ENCODE measurements at regions not wholly inside any gene's neighbourhood (a gene's known extent, or its start where the extent isn't known, plus 50 kb on each side); places are given as distances from the start of the nearest gene placed in this dataset.

DNA sequence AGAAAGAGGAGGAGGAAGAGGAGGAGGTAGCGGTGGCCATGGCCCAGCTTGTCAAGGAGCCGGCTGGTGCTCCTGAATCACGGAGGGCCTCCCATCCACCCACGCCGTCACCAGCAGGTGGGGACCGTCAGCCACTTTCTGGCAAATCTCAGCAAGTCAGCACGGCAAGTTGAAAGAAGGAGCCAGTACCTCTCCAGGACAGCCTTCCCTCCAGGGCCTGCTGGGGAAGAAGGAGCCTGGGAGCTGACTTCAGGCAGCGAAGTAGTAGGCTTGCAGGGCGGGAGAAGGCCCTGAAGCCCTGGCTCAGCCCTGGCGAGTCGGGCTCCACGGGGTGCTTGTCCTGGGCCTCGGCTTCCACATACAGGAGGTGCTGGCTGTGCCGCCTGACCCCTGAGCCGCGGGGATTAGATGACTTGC, 99.2 kb upstream of the TRPM1 start:
- TF ChIP-seq, protein P1, sequence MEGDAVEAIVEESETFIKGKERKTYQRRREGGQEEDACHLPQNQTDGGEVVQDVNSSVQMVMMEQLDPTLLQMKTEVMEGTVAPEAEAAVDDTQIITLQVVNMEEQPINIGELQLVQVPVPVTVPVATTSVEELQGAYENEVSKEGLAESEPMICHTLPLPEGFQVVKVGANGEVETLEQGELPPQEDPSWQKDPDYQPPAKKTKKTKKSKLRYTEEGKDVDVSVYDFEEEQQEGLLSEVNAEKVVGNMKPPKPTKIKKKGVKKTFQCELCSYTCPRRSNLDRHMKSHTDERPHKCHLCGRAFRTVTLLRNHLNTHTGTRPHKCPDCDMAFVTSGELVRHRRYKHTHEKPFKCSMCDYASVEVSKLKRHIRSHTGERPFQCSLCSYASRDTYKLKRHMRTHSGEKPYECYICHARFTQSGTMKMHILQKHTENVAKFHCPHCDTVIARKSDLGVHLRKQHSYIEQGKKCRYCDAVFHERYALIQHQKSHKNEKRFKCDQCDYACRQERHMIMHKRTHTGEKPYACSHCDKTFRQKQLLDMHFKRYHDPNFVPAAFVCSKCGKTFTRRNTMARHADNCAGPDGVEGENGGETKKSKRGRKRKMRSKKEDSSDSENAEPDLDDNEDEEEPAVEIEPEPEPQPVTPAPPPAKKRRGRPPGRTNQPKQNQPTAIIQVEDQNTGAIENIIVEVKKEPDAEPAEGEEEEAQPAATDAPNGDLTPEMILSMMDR (IDR thresholded peaks at IDR 0.05; ENCODE audit: extremely low read depth in 1 of 2, insufficient read depth in 1 of 2, low read depth in 1 of 2, low read length in 2 of 2) = peak; percentile 22 to 24
- no peak for TF ChIP-seq POLR2A (IDR thresholded peaks at IDR 0.05; ENCODE audit: low read depth, low read length)
- TF ChIP-seq POLR2AphosphoS5 (IDR thresholded peaks at IDR 0.05; ENCODE audit: insufficient read depth, low read depth, low read length) = no peak
